ENCODE measurements at regions not wholly inside any gene's neighbourhood (a gene's known extent, or its start where the extent isn't known, plus 50 kb on each side); places are given as distances from the start of the nearest gene placed in this dataset.

DNA sequence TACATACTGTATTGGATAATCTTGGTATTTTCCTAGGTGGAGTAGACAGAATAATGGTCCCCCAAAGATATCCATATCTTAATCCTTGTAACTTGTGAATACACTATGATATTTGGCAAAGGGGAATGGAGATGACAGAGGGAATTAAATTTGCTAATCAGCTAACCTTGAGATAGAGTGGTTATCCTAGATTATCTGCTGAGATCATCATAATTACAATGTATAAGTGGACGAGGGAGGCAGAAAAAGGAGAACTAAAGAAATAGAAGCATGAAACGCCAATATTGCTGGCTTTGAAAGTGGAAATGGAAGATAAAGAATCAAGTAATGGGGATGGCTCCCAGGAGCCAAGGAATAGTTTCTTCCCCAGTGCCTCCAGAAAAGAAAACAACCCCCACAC lies 398.7 kb downstream of the NOVA1 start:
- no peak for DNase-seq
- Histone ChIP-seq H3K27me3 (no peaks in the 10 kb centered on the region), H3K27ac (no peak overlapping the region), H3K4me1 (no peaks in the 10 kb centered on the region), H3K4me3 (no peak overlapping the region), H3K36me3 (ENCODE audit: low read depth, missing control alignments) (no peaks in the 10 kb centered on the region), H3K9me3 (no peaks in the 10 kb centered on the region)
- intact Hi-C loops (cut with DNase I; ENCODE audit: low total_unique reads), result no loop called here
- TF ChIP-seq, protein P1, sequence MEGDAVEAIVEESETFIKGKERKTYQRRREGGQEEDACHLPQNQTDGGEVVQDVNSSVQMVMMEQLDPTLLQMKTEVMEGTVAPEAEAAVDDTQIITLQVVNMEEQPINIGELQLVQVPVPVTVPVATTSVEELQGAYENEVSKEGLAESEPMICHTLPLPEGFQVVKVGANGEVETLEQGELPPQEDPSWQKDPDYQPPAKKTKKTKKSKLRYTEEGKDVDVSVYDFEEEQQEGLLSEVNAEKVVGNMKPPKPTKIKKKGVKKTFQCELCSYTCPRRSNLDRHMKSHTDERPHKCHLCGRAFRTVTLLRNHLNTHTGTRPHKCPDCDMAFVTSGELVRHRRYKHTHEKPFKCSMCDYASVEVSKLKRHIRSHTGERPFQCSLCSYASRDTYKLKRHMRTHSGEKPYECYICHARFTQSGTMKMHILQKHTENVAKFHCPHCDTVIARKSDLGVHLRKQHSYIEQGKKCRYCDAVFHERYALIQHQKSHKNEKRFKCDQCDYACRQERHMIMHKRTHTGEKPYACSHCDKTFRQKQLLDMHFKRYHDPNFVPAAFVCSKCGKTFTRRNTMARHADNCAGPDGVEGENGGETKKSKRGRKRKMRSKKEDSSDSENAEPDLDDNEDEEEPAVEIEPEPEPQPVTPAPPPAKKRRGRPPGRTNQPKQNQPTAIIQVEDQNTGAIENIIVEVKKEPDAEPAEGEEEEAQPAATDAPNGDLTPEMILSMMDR (IDR thresholded peaks at IDR 0.05), result no peak
- no peak for TF ChIP-seq POLR2A (IDR thresholded peaks at IDR 0.05)
- WGBS, 2 donors, result 71 to 72% methylated on average over 2 of the region's 2 CpGs

DNA sequence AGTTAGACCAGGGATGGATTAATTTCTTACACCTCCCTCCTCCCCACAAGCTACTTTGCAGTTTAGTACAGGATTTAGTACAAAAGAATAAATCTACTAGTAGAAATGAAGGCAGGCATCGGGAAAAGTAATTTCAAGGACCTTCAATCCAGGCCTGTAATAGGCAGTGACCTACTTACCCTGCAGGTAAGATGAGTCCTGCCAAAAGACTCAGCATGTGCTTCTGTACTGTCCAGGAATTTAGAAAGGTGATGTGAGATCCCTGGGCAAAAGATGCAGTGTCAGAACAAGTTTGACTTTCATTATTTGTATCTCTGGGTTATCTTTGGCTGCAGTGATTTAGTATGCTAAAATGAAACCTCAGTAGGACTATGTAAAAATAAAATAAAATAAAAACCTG lies 403.0 kb downstream of the NOVA1 start:
- WGBS, 2 donors, result 94 to 100% methylated on average over 1 of the region's 1 CpG
- TF ChIP-seq, protein P1 (IDR thresholded peaks at IDR 0.05), result no peak
- no peak for TF ChIP-seq POLR2A (IDR thresholded peaks at IDR 0.05)
- intact Hi-C loops (cut with DNase I; ENCODE audit: low total_unique reads), result no loop called here

DNA sequence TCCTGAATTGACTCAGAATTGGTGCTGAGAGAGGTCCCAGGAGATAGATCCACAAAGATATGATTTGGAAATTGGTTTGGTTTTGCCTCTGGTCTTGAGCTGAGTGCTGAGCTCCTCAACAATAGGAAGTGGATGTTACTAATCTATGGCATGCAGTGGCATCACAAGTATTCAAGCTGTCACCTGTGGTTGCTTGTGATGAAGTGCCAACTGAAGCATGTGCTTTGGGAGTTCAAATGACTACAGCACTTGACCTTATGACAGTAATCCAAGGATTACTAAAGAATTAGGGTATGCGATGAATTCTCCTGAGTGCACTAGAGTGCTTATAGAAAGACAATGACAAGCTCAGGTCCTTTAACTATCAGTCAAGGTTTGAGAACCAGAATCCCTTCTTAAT lies 406.2 kb downstream of the NOVA1 start:
- Histone ChIP-seq H3K36me3 (ENCODE audit: low read depth, missing control alignments) (no peaks in the 10 kb centered on the region), H3K9me3 (no peaks in the 10 kb centered on the region), H3K27ac (no peak overlapping the region), H3K27me3 (no peaks in the 10 kb centered on the region), H3K4me1 (no peaks in the 10 kb centered on the region), H3K4me3 (no peak overlapping the region)
- 94 to 97% methylated on average over 1 of the region's 1 CpG for WGBS, 2 donors
- DNase-seq, result no peak
- no peak for TF ChIP-seq POLR2A (IDR thresholded peaks at IDR 0.05)
- TF ChIP-seq, protein P1 (IDR thresholded peaks at IDR 0.05), result no peak
- intact Hi-C loops (cut with DNase I; ENCODE audit: low total_unique reads), result no loop called here

More for the DNA sequence above, 403.0 kb downstream of the NOVA1 start:
- H3K27me3 ChIP-seq, result no peaks in the 10 kb centered on the region
- DNase-seq, result no peak
- no peak overlapping the region for H3K4me3 ChIP-seq
- no peaks in the 10 kb centered on the region for H3K36me3 ChIP-seq (ENCODE audit: low read depth, missing control alignments)
- no peaks in the 10 kb centered on the region for H3K4me1 ChIP-seq
- H3K9me3 ChIP-seq, result no peaks in the 10 kb centered on the region
- no peak overlapping the region for H3K27ac ChIP-seq

DNA sequence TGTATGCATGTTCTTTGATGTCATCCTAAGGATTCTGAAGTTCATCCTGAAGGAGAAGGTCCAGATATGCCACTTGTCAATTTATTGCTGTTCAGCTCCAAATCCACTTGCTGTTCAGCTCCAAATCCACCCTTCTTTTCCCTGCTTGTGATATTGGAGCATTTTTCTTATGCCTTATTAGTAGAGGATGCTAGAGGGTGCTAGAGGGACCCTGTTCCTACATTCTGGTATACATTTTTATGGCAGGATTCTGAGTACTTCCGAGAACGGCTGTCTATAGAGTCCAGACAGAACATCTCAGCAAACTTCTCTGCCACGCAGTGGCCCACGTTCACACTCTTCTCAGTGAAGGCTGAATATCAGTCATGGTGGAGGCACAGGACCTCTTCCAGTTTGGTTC lies 406.7 kb downstream of the NOVA1 start:
- H3K36me3 ChIP-seq (ENCODE audit: low read depth, missing control alignments), result no peaks in the 10 kb centered on the region
- no peak overlapping the region for H3K4me3 ChIP-seq
- WGBS, 2 donors, result 65 to 88% methylated on average over 4 of the region's 4 CpGs
- H3K9me3 ChIP-seq, result no peaks in the 10 kb centered on the region
- no peaks in the 10 kb centered on the region for H3K27me3 ChIP-seq
- no peaks in the 10 kb centered on the region for H3K4me1 ChIP-seq
- TF ChIP-seq POLR2A (IDR thresholded peaks at IDR 0.05), result no peak
- TF ChIP-seq, protein P1 (IDR thresholded peaks at IDR 0.05), result no peak
- no peak overlapping the region for H3K27ac ChIP-seq
- intact Hi-C loops (cut with DNase I; ENCODE audit: low total_unique reads), result no loop called here
- no peak for DNase-seq

DNA sequence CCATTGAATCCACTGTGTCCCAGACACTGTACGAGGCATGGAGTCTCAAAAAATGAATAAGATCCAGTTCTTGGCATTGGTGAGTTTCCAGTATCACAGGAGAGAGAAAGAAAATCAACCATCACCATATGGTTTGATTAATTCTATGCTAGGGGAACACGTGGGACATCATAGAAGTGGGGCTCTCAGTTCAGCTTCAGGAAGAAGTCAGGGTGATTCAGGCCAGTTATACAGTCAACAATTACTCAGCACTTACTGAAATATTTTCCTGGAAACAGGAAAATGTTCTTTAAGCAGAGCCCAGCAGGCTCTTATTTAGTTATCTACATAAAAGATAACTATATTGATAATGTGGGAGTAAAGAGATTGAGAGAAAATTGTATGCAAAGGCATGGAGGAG lies 407.2 kb downstream of the NOVA1 start:
- Histone ChIP-seq H3K27me3 (no peaks in the 10 kb centered on the region), H3K4me3 (no peak overlapping the region), H3K36me3 (ENCODE audit: low read depth, missing control alignments) (no peaks in the 10 kb centered on the region), H3K9me3 (no peaks in the 10 kb centered on the region), H3K27ac (no peak overlapping the region), H3K4me1 (no peaks in the 10 kb centered on the region)
- no peak for DNase-seq
- intact Hi-C loops (cut with DNase I; ENCODE audit: low total_unique reads), result no loop called here
- TF ChIP-seq, protein P1 (IDR thresholded peaks at IDR 0.05), result no peak
- TF ChIP-seq POLR2A (IDR thresholded peaks at IDR 0.05), result no peak
- WGBS, 2 donors, result 68 to 80% methylated on average over 2 of the region's 2 CpGs
